Heart right ventricle (tissue), 16 donors: ENCODE measurements at regions not wholly inside any gene's neighbourhood (a gene's known extent, or its start where the extent isn't known, plus 50 kb on each side); places are given as distances from the start of the nearest gene placed in this dataset.

Experiments used
- ATAC-seq, 8 donors: fragments of 200-7000 bp; cut with Tn5 transposase; one replicate each; pipeline ENCODE4 v1.9.1; 2020; ENCODE audit warnings: mild to moderate bottlenecking in 8 of 8, moderate library complexity in 8 of 8, moderate number of reproducible peaks in 1 of 8
- DNase-seq, 2 donors: peaks; one replicate each; pipeline ENCODE4 v3.0.0-alpha.2; 2020
- H3K27ac ChIP-seq, 10 donors: fragments of 200-600 bp; sonication (generic) in 2 of 10; one replicate each; pipeline versions ENCODE4 v1.5.0 to v1.8.0; 2020 to 2022; ENCODE audit warnings: mild to moderate bottlenecking in 3 of 10
- H3K27me3 ChIP-seq, 7 donors: fragments of 200-600 bp; one replicate each; pipeline ENCODE4 v1.8.0; 2021 to 2022; ENCODE audit warnings: mild to moderate bottlenecking in 2 of 7
- H3K36me3 ChIP-seq, 9 donors: fragments of 200-600 bp; sonication (generic) in 1 of 9; one replicate each; pipeline versions ENCODE4 v1.5.0 to v1.8.0; 2020 to 2022; ENCODE audit warnings: mild to moderate bottlenecking in 2 of 9
- H3K4me1 ChIP-seq, 9 donors: fragments of 200-600 bp; sonication (generic) in 1 of 9; one replicate each; pipeline versions ENCODE4 v1.5.0 to v1.8.0; 2020 to 2022; ENCODE audit warnings: mild to moderate bottlenecking in 4 of 9
- H3K4me3 ChIP-seq, 10 donors: fragments of 200-600 bp; sonication (generic) in 2 of 10; one replicate each; pipeline versions ENCODE4 v1.5.0 to v1.8.0; 2020 to 2022; ENCODE audit warnings: mild to moderate bottlenecking in 7 of 10, moderate library complexity in 2 of 10
- H3K9me3 ChIP-seq, 11 donors: fragments of 200-600 bp in 10 of 11; sonication (generic) in 2 of 11; one replicate each; pipeline versions ENCODE4 v1.5.0 to v1.8.0; 2013 to 2022; ENCODE audit warnings: mild to moderate bottlenecking in 2 of 11, control low read depth in 1 of 11, moderate library complexity in 1 of 11
- CTCF ChIP-seq, 9 donors: fragments of 200-600 bp; sonication (generic) in 2 of 9; IDR thresholded peaks; one replicate each; pipeline versions ENCODE4 v1.5.0 to v1.8.0; 2021 to 2022; ENCODE audit warnings: antibody characterized with exemption in 9 of 9, mild to moderate bottlenecking in 5 of 9, moderate library complexity in 1 of 9
- WGBS, 2 donors: extraction: QIAGEN DNeasy Blood & Tissue Kit; methylation state at CpG; one replicate each; pipeline ENCODE4 v1.1.7; 2013; ENCODE audit warnings: inconsistent platforms in 1 of 2; 5-methylcytosine and 5-hydroxymethylcytosine counted together
- intact Hi-C, 10 donors: fragments of 100-400 bp; cut with DNase I; formaldehyde crosslinking; loops; one replicate each; pipeline versions ENCODE4 v1.11.1 to v1.14.2; 2022
- donor health status: Arrhythmogenic right ventricular cardiomyopathy.
- donor health status: ischemic (EF 13 %, LVEDD 7.1; RV severe dilation, severe dysfunction).
- donor health status: healthy with polysubstance abuse.
- donor health status: DM: no; HTN: yes; CAD: no.
- donor health status: DM: no; HTN: no; CAD: no.
- donor health status: ischemic (EF 25% LVEDD 6.9; RV normal size, moderate dysfunction).
- donor health status: ischemic (EF 25% LVEDD 5.7; RV mildly dilated, moderate dysfunction).
- donor health status: healthy.
- donor health status: DM: yes; HTN: yes; CAD: no.
- donor health status: Ischemic cardiomyopathy.
- donor health status: ischemic (EF 35%, LVEDD 5.7; RV mildly dilated, moderate dysfunction).
- donor health status: nonischemic (EF 11% LVEDD 7.7; RV severe dilation, severe dysfunction).
- donor health status: DM: yes; HTN: yes; CAD: no.
- donor health status: PGD.
- donor health status: ischemic (EF 29% LVEDD 5.4; RV normal size, mild dysfunction).
- donor health status: nonischemic (EF 23%, LVEDD 6.1; RV moderate dilation, normal function).

GRCh38 chr12:89280833-89281538, 71.3 kb downstream of the DUSP6 start:
- H3K4me1 ChIP-seq: peaks cover 0 to 42% (median 11%) of the 10 kb centered on the region in 9 donors
- H3K36me3 ChIP-seq: no peaks in the 10 kb centered on the region
- TF ChIP-seq CTCF (IDR thresholded peaks at IDR 0.05): no peak
- peak; percentile 26 to 84 (median 76) for ATAC-seq
- no peaks in the 10 kb centered on the region for H3K27me3 ChIP-seq
- peak overlapping the region in 8 of 10 donors; percentile 20 to 87 (median 48) for H3K27ac ChIP-seq
- 54 to 57% methylated on average over 5 of the region's 5 CpGs for whole genome bisulfite sequencing, 2 donors
- peak; percentile 12 to 13 for DNase-seq
- intact Hi-C loops: no loop called here
- no peak overlapping the region for H3K4me3 ChIP-seq
- peaks cover 0 to 3% (median 0%) of the 10 kb centered on the region in 11 donors for H3K9me3 ChIP-seq

- ATAC-seq (no peak), DNase-seq (no peak)
- intact Hi-C loops: loop anchor here in 2 of 10 donors (5.0 to 10.0 kb wide), 2 partner anchors 55 to 58 kb away; no protein-coding TSS in a partner anchor
- H3K27ac ChIP-seq: peak overlapping the region in 2 of 10 donors; percentile 13 to 57
- no peaks in the 10 kb centered on the region for H3K36me3 ChIP-seq
- H3K9me3 ChIP-seq: peaks cover 0 to 3% (median 0%) of the 10 kb centered on the region in 11 donors
- no peak for TF ChIP-seq CTCF (IDR thresholded peaks at IDR 0.05)
- peaks cover 0 to 42% (median 11%) of the 10 kb centered on the region in 9 donors for H3K4me1 ChIP-seq
- 98 to 99% methylated on average over 4 of the region's 4 CpGs for WGBS, 2 donors
- no peak overlapping the region for H3K4me3 ChIP-seq
- H3K27me3 ChIP-seq: no peaks in the 10 kb centered on the region
Observed at GRCh38 chr12:89279499-89279898, 72.8 kb downstream of the DUSP6 start.

- peak overlapping the region in 4 of 10 donors; percentile 13 to 57 (median 30) for H3K27ac ChIP-seq
- H3K36me3 ChIP-seq: no peaks in the 10 kb centered on the region
- no peaks in the 10 kb centered on the region for H3K27me3 ChIP-seq
- TF ChIP-seq CTCF (IDR thresholded peaks at IDR 0.05): no peak
- DNase-seq (no peak), ATAC-seq (no peak)
- H3K9me3 ChIP-seq: peaks cover 0 to 3% (median 0%) of the 10 kb centered on the region in 11 donors
- peaks cover 0 to 42% (median 11%) of the 10 kb centered on the region in 9 donors for H3K4me1 ChIP-seq
- intact Hi-C loops: loop anchor here in 2 of 10 donors (5.0 to 10.0 kb wide), 2 partner anchors 56 to 58 kb away; no protein-coding TSS in a partner anchor
- 43 to 44% methylated on average over 6 of the region's 6 CpGs for WGBS, 2 donors
- no peak overlapping the region for H3K4me3 ChIP-seq
Observed at GRCh38 chr12:89278862-89279261, 73.4 kb downstream of the DUSP6 start.

GRCh38 chr12:89278169-89278568, 74.1 kb downstream of the DUSP6 start:
- H3K36me3 ChIP-seq: no peaks in the 10 kb centered on the region
- WGBS, 2 donors: 85 to 91% methylated on average over 4 of the region's 4 CpGs
- no peaks in the 10 kb centered on the region for H3K27me3 ChIP-seq
- no peak overlapping the region for H3K4me3 ChIP-seq
- intact Hi-C loops: loop anchor here in 2 of 10 donors (5.0 to 10.0 kb wide), 2 partner anchors 57 to 59 kb away; no protein-coding TSS in a partner anchor
- H3K4me1 ChIP-seq: peaks cover 0 to 41% (median 11%) of the 10 kb centered on the region in 9 donors
- ATAC-seq (peak in 1 of 8 donors; percentile 40), DNase-seq (no peak)
- TF ChIP-seq CTCF (IDR thresholded peaks at IDR 0.05): no peak
- H3K9me3 ChIP-seq: peaks cover 0 to 3% (median 0%) of the 10 kb centered on the region in 11 donors
- peak overlapping the region in 3 of 10 donors; percentile 23 to 57 (median 38) for H3K27ac ChIP-seq
